EL (cell line): ENCODE measurements at regions not wholly inside any gene's neighbourhood (a gene's known extent, or its start where the extent isn't known, plus 50 kb on each side); places are given as distances from the start of the nearest gene placed in this dataset.
"Not testable (repeated sequence)": the region's sequence is repeated elsewhere in the genome, so short reads cannot be mapped to it uniquely, and the experiment has no call there.

ENCODE experiments used
- DNase-seq: peaks from one replicate; pipeline ENCODE4 v3.0.0-alpha.2; 2016

GRCh38 chr1:19591482-19592091, 52.5 kb upstream of the NBL1 start:
- DNase-seq: no peak

- no peak for DNase-seq
These were observed 58.6 kb upstream of the NBL1 start for GRCh38 chr1:19585507-19585906.

- peak; percentile 23 for DNase-seq
These were observed 61.8 kb upstream of the NBL1 start for GRCh38 chr1:19582318-19582717.

- DNase-seq: no peak
These were observed 62.7 kb upstream of the NBL1 start for GRCh38 chr1:19581381-19581780.

GRCh38 chr1:19577561-19577960, 66.5 kb upstream of the NBL1 start:
- DNase-seq: no peak

GRCh38 chr1:19577036-19577435, 67.1 kb upstream of the NBL1 start:
- no peak for DNase-seq

GRCh38 chr1:19569786-19570185, 74.3 kb upstream of the NBL1 start:
- DNase-seq: no peak

- DNase-seq: no peak
These were observed 77.1 kb upstream of the NBL1 start for GRCh38 chr1:19567041-19567440.

GRCh38 chr1:19564366-19564765, 79.0 kb upstream of the CAPZB start:
- DNase-seq: no peak

GRCh38 chr1:19563324-19564097, 78.2 kb upstream of the CAPZB start:
- peak; percentile 59 for DNase-seq

GRCh38 chr1:19562847-19563246, 77.5 kb upstream of the CAPZB start:
- DNase-seq: no peak

- no peak for DNase-seq
These were observed 75.1 kb upstream of the CAPZB start for GRCh38 chr1:19560480-19560879.

- peak; percentile 72 for DNase-seq
These were observed 74.3 kb upstream of the CAPZB start for GRCh38 chr1:19559641-19560040.

- peak; percentile 43 for DNase-seq
These were observed 72.3 kb upstream of the CAPZB start for GRCh38 chr1:19557609-19558051.

GRCh38 chr1:19554090-19554489, 68.8 kb upstream of the CAPZB start:
- no peak for DNase-seq

- DNase-seq: no peak
These were observed 67.1 kb upstream of the CAPZB start for GRCh38 chr1:19552291-19553010.

GRCh38 chr1:19551837-19552236, 66.5 kb upstream of the CAPZB start:
- DNase-seq: not testable (repeated sequence)

GRCh38 chr1:19550437-19550836, 65.1 kb upstream of the CAPZB start:
- not testable (repeated sequence) for DNase-seq

- no peak for DNase-seq
These were observed 62.5 kb upstream of the CAPZB start for GRCh38 chr1:19547814-19548213.

GRCh38 chr1:19536519-19536918, 51.2 kb upstream of the CAPZB start:
- no peak for DNase-seq

GRCh38 chr1:19535214-19535613, 49.9 kb upstream of the CAPZB start:
- no peak for DNase-seq
